BJ (cell line): ENCODE measurements at regions not wholly inside any gene's neighbourhood (a gene's known extent, or its start where the extent isn't known, plus 50 kb on each side); places are given as distances from the start of the nearest gene placed in this dataset.

Experiments used
- CTCF ChIA-PET: fragments of 350-600 bp; formaldehyde crosslinking; extraction: SDS; loops from one replicate; lab custom pipeline; 2021; ENCODE audit warnings: antibody characterized with exemption, inconsistent platforms; lab: Yijun Ruan, JAX
- POLR2A ChIA-PET: fragments of 300-600 bp; sonication (Branson Sonifier 250); formaldehyde crosslinking; extraction: SDS; loops from one replicate; lab custom pipeline; 2021; ENCODE audit warnings: antibody characterized with exemption; lab: Charles Lee
- DNase-seq: peaks from one replicate; pipeline ENCODE4 v3.0.0-alpha.2; 2011; ENCODE audit warnings: low read depth
- H3K27me3 ChIP-seq: 2 replicates; pipeline ENCODE4 v1.6.0; 2011; ENCODE audit warnings: low read length; ENCODE audit not compliant: control insufficient read depth, insufficient read depth
- H3K36me3 ChIP-seq: 2 replicates; pipeline ENCODE4 v1.5.1; 2011; ENCODE audit warnings: low read length; ENCODE audit not compliant: control insufficient read depth, insufficient read depth
- H3K4me3 ChIP-seq: 2 replicates; pipeline ENCODE4 v1.5.1; 2011; ENCODE audit warnings: low read depth, mild to moderate bottlenecking, control low read depth, low read length
- CTCF ChIP-seq: IDR thresholded peaks from 2 replicates; pipeline ENCODE4 v1.5.1; 2011; ENCODE audit warnings: low read depth, mild to moderate bottlenecking, control low read depth, inconsistent platforms, low read length, moderate library complexity; ENCODE audit not compliant: insufficient read depth

DNA sequence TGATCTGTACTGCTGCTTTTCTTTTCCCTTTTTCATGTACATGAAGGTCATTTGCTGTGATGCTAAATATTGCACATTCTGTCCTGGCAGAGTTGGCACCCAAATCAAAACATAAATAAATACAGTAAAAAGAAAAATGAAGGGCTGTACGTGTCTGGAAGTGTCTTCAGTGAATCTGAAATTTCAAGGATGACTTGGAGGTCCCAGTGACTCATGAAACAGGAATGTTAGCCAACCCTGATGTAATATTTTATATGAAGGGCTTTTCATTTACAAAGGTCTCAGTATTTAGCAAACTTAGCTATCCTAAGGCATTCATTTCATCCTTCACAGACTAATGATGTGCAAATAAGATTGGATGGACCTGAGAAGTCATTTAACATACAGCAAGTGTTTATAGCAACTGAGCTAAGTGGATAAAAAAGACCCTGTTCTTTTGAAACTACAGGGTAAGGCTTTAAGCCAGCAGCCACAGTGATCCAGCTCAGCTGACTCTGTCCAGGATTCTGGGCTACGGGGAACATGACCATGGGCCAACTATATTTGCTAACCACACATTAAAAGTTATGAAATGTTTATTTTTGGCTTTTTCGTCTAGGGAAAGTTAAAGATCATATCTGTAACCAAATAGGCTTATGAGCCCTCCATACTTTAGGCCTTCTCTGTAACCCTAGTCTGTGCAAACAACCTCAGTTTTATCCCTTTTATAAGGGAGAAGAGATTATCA is 104.0 kb upstream of the DMRTA1 start:
- POLR2A ChIA-PET = no interaction called here

DNA sequence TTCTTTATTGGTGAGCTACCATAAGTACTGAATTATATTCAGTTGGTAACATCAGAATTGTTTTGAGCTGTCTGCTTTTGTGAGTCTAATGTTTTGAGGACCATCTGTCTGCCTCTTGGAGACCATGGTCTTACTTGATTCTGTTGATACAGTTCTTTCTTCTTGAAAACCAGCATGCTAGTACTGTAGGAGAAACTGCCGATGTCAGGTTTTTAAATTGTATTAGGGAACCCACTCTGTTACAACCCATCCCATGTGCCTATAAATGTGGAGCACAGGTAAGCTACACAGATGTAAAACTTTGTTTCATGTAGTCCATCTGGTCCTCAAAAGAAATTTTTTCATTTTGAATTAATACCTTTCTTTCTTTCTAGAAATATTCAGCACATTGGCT is 103.4 kb upstream of the DMRTA1 start:
- POLR2A ChIA-PET = no interaction called here
- no peak for TF ChIP-seq CTCF
- no peaks in the 10 kb centered on the region for H3K36me3 ChIP-seq
- no peak for DNase-seq
- CTCF ChIA-PET = no interaction called here
- H3K27me3 ChIP-seq = no peaks in the 10 kb centered on the region
- H3K4me3 ChIP-seq = no peak overlapping the region

More for the DNA sequence above, 104.0 kb upstream of the DMRTA1 start:
- no peaks in the 10 kb centered on the region for H3K27me3 ChIP-seq
- TF ChIP-seq CTCF = no peak
- CTCF ChIA-PET = no interaction called here
- no peaks in the 10 kb centered on the region for H3K36me3 ChIP-seq
- H3K4me3 ChIP-seq = no peak overlapping the region
- no peak for DNase-seq

DNA sequence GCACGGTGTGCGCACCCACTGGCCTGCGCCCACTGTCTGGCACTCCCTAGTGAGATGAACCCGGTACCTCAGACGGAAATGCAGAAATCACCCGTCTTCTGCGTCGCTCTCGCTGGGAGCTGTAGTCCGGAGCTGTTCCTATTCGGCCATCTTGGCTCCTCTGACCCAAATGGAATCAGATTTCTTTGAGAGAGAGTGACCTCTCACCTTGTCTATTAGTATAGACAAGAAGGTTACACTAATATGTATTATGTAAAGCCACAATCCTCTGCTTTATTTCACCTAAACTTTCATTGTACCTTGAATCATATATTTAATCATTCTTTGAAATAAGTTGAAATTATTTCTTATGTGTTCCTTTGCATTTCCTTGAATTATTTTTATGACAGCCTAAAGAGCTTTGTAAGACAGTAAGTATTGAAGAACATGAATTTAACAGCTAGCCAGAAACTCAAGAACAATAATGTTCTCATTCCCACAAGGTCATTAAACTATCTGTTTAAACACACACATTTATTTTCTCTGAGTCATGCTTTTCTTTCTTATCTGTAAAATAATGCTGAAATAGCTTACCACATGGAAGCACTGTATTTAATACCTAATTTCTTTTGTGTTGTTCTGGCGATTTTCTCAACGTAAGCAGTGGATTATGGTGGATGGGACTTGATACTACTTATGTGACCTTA is 91.8 kb upstream of the DMRTA1 start:
- no peak for DNase-seq
- TF ChIP-seq CTCF = no peak
- H3K4me3 ChIP-seq = no peak overlapping the region
- H3K36me3 ChIP-seq = no peaks in the 10 kb centered on the region
- CTCF ChIA-PET = no interaction called here
- POLR2A ChIA-PET = no interaction called here
- no peaks in the 10 kb centered on the region for H3K27me3 ChIP-seq

GRCh38 chr9:22356985-22357384 is 89.6 kb upstream of the DMRTA1 start:
- DNase-seq = no peak
- ChIA-PET CTCF (no interaction called here), POLR2A (no interaction called here)
- H3K36me3 ChIP-seq = no peaks in the 10 kb centered on the region
- no peak overlapping the region for H3K4me3 ChIP-seq
- H3K27me3 ChIP-seq = no peaks in the 10 kb centered on the region
- TF ChIP-seq CTCF = no peak

- CTCF ChIA-PET = no interaction called here
- Histone ChIP-seq H3K4me3 (no peak overlapping the region), H3K36me3 (no peaks in the 10 kb centered on the region), H3K27me3 (no peaks in the 10 kb centered on the region)
- DNase-seq = no peak
- POLR2A ChIA-PET = no interaction called here
- no peak for TF ChIP-seq CTCF
Observed at GRCh38 chr9:22363421-22363887, 83.2 kb upstream of the DMRTA1 start.
